ENCODE measurements at regions not wholly inside any gene's neighbourhood (a gene's known extent, or its start where the extent isn't known, plus 50 kb on each side); places are given as distances from the start of the nearest gene placed in this dataset.

DNA sequence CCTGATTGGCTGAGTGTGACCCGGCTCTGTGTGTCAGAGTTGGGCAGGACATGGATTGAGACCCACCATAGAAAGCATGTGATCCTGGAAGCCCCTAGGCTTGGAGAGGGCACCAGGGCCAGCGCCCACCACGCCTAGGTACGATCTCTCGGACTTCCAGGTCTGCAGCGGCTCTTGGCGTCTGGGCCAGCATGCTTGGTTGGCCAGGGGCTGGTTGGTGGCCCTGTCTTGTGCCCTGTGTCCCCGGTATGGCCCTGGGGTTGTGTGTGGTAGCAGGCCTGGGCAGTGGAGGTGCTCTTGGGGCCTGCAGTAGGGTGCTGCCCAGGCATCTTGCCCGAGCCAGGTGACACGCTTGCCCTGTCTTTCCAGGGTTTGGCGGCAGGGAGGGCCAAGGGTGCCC, 210.6 kb downstream of the UBE3A start:
- H3K9ac ChIP-seq (ENCODE audit: low read depth, low read length) = no peak overlapping the region
- no peaks in the 10 kb centered on the region for H3K27me3 ChIP-seq (ENCODE audit: control insufficient read depth, insufficient read depth, low read length)
- H3K4me2 ChIP-seq (ENCODE audit: low read length) = no peak overlapping the region
- peaks cover 36% of the 10 kb centered on the region for H3K9me3 ChIP-seq (replicated peaks; ENCODE audit: low read length)
- no peaks in the 10 kb centered on the region for H3K4me1 ChIP-seq (ENCODE audit: control insufficient read depth, insufficient read depth, low read length)
- no peak overlapping the region for H3K4me3 ChIP-seq (ENCODE audit: low read length)
- H3K36me3 ChIP-seq (ENCODE audit: insufficient read depth, low read length) = no peaks in the 10 kb centered on the region

DNA sequence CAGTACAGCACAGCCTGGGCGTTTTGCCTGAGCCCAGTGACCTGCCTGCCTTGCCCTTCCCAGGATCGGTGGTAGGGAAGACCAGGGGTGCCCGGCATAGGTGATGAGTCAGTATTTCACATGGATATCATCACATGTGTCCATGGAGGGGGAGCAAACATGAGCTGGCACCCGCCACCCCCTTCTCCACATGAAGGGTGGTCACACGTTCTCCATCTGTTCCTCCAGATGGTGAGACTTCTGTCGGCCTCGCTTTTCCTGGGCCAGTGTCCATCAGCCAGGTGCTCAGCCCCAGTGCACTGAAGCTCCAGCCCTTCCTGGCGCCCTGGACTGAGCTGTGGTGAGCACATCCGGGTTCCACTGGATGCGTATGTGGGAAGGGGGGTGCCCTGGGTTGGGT, 208.4 kb downstream of the UBE3A start:
- peaks cover 35% of the 10 kb centered on the region for H3K9me3 ChIP-seq (replicated peaks; ENCODE audit: low read length)
- no peak overlapping the region for H3K4me2 ChIP-seq (ENCODE audit: low read length)
- no peak overlapping the region for H3K9ac ChIP-seq (ENCODE audit: low read depth, low read length)
- H3K4me1 ChIP-seq (ENCODE audit: control insufficient read depth, insufficient read depth, low read length) = no peaks in the 10 kb centered on the region
- H3K4me3 ChIP-seq (ENCODE audit: low read length) = no peak overlapping the region
- H3K36me3 ChIP-seq (ENCODE audit: insufficient read depth, low read length) = no peaks in the 10 kb centered on the region
- no peaks in the 10 kb centered on the region for H3K27me3 ChIP-seq (ENCODE audit: control insufficient read depth, insufficient read depth, low read length)

DNA sequence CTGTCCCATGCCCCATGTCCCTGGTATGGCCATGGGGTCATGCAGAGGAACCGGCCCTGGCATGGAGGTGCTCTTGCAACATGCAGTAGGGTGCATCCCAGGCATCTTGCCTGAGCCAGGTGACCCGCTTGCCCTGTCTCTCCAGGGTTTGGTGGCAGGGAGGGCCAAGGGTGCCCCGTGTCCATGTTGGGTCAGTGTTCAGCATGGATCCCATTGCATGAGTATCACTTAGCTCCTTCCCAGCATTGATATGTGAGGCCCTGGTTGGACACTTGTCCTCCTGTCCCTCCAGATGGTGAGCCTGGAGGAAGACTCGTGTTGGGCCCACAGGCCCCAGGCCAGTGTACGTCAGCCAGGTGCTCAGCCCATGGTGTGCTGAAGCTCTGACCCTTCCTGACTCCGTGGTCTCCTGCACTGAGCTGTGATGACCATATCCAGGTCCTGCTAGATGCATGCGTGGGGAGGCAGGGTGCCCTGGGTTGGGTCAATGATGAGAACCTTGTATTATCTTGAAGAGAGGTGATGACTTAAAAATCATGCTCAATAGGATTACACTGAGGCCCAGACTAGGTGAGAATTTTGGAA, 205.0 kb downstream of the UBE3A start:
- Histone ChIP-seq H3K36me3 (ENCODE audit: insufficient read depth, low read length) (no peaks in the 10 kb centered on the region), H3K27me3 (ENCODE audit: control insufficient read depth, insufficient read depth, low read length) (no peaks in the 10 kb centered on the region), H3K9me3 (replicated peaks; ENCODE audit: low read length) (peaks cover 39% of the 10 kb centered on the region)

DNA sequence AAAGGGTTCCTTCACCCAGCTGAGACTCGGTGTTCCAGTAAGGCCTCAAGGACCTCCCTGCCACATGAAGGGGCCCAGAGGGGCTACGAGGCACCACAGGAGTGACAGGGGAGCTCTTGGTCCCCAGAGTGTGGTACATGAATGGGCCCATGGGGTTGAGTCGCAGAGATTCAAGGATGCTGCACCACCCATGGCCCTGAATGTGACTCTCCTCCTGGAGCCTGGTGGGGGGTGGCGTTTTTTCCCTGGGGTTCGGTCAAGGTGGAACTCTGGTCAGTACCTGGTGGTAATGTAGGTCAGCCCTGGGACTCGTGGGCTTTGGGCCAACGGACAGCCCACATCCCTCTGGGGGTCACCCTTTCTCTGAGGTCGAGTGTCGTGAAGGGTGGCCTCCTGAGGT, 204.0 kb downstream of the UBE3A start:
- no peak overlapping the region for H3K4me3 ChIP-seq (ENCODE audit: low read length)
- H3K9me3 ChIP-seq (replicated peaks; ENCODE audit: low read length) = peaks cover 44% of the 10 kb centered on the region
- no peaks in the 10 kb centered on the region for H3K27me3 ChIP-seq (ENCODE audit: control insufficient read depth, insufficient read depth, low read length)
- H3K4me2 ChIP-seq (ENCODE audit: low read length) = no peak overlapping the region
- H3K9ac ChIP-seq (ENCODE audit: low read depth, low read length) = no peak overlapping the region
- H3K4me1 ChIP-seq (ENCODE audit: control insufficient read depth, insufficient read depth, low read length) = no peaks in the 10 kb centered on the region
- H3K36me3 ChIP-seq (ENCODE audit: insufficient read depth, low read length) = no peaks in the 10 kb centered on the region

More for the DNA sequence above, 205.0 kb downstream of the UBE3A start:
- H3K4me1 ChIP-seq (ENCODE audit: control insufficient read depth, insufficient read depth, low read length) = no peaks in the 10 kb centered on the region
- no peak overlapping the region for H3K4me3 ChIP-seq (ENCODE audit: low read length)
- no peak overlapping the region for H3K9ac ChIP-seq (ENCODE audit: low read depth, low read length)
- H3K4me2 ChIP-seq (ENCODE audit: low read length) = no peak overlapping the region

DNA sequence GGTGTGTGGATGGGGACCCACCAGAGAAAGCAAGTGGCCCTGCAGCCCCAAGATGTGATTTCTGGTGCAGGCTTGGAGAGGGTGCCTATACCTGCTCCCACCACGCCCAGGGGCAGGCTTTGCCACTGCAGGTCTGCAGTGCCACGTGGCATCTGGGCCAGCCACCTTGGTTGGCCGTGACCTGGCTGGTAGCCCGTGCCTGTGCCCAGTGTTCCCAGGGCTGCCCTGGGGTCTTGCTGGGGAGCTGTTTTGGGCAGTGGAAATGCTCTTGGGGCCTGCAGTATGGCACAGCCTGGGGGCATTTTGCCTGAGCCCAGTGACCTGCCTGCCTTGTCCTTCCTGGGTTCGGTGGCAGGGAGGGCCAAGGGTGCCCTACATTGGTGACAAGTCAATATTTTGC, 203.4 kb downstream of the UBE3A start:
- Histone ChIP-seq H3K27me3 (ENCODE audit: control insufficient read depth, insufficient read depth, low read length) (no peaks in the 10 kb centered on the region), H3K9ac (ENCODE audit: low read depth, low read length) (no peak overlapping the region), H3K36me3 (ENCODE audit: insufficient read depth, low read length) (no peaks in the 10 kb centered on the region), H3K4me2 (ENCODE audit: low read length) (no peak overlapping the region), H3K4me3 (ENCODE audit: low read length) (no peak overlapping the region), H3K4me1 (ENCODE audit: control insufficient read depth, insufficient read depth, low read length) (no peaks in the 10 kb centered on the region), H3K9me3 (replicated peaks; ENCODE audit: low read length) (peaks cover 39% of the 10 kb centered on the region)

DNA sequence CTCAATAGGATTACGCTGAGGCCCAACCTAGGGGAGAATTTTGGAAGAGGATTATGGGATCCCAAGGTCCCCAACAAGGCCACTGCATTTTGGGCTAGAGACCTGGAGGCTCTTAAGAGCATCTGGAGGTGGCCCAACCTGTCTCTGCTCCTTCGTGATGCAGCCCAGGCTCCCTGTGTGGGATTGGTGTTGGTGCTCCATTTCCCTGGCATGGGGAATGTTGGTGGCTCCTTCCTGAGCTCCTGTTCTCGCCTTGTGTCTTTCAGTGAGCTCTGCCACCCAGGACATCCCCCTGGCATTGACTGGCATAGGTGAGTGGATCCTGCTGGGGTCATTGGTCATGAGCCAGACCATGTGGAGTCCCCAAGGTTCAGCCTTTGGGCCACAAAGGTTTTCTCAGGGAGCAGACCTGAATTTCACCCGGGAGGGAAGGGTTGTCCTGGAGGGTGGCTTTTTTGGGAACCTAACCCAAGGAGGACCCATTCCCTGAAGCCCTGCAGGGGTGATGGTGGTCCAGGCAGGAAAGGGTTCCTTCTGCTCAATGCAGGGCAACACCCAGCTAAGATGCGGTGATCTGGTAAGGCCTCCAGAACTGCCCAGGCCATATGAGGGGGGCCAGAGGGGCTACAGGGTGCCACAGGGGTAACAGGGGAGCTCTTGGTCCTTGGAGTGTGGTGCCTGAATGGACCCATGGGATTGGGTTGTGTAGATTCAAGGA, 202.5 kb downstream of the UBE3A start:
- Histone ChIP-seq H3K4me1 (ENCODE audit: control insufficient read depth, insufficient read depth, low read length) (no peaks in the 10 kb centered on the region), H3K9me3 (replicated peaks; ENCODE audit: low read length) (peaks cover 39% of the 10 kb centered on the region), H3K36me3 (ENCODE audit: insufficient read depth, low read length) (no peaks in the 10 kb centered on the region), H3K4me2 (ENCODE audit: low read length) (no peak overlapping the region), H3K9ac (ENCODE audit: low read depth, low read length) (no peak overlapping the region), H3K4me3 (ENCODE audit: low read length) (no peak overlapping the region), H3K27me3 (ENCODE audit: control insufficient read depth, insufficient read depth, low read length) (no peaks in the 10 kb centered on the region)

DNA sequence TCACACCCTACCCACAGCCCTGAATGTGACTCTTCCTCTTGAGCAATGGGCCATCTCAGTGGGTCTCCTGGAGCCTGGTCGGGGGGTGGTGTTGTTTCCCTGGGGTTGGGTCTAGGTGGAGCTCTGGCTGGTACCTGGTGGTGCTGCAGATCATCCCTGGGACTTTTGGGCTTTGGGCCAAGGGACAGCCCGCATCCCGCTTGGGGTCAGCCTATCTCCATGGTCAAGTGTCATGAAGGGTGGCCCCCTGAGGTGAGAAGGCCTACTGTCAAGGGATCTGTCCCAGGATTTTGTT, 202.0 kb downstream of the UBE3A start:
- Histone ChIP-seq H3K4me2 (ENCODE audit: low read length) (no peak overlapping the region), H3K36me3 (ENCODE audit: insufficient read depth, low read length) (no peaks in the 10 kb centered on the region), H3K9ac (ENCODE audit: low read depth, low read length) (no peak overlapping the region), H3K4me3 (ENCODE audit: low read length) (no peak overlapping the region), H3K4me1 (ENCODE audit: control insufficient read depth, insufficient read depth, low read length) (no peaks in the 10 kb centered on the region), H3K27me3 (ENCODE audit: control insufficient read depth, insufficient read depth, low read length) (no peaks in the 10 kb centered on the region), H3K9me3 (replicated peaks; ENCODE audit: low read length) (peaks cover 39% of the 10 kb centered on the region)

DNA sequence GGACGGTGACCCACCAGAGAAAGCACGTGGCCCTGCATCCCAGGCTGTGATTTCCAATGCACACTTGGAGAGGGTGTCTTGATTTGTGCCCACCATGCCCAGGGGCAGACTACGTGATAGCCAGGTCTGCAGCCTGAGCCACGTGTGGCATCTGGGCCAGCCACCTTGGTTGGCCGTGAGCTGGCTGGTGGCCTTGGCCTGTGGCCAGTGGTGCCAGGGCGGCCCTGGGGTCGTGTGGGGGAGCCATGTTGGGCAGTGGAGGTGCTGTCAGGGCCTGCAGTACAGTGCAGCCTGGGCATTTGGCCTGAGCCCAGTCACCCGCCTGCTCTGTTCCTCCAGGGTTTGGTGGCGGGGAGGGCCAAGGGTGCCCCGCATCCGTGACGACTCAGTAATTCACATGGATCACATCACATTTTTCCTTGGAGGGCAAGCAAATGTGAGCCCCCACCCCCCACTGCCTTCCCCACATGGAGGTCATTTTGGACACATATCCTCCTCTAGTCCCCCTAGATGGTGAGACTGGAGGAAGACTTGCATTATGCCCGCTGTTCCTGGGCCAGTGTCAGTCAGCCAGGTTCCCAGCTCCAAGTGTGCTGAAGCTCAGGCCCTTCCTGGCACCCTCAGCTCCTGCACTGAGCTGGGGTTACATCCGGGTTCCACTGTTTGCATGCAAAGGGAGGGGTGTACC, 201.4 kb downstream of the UBE3A start:
- no peaks in the 10 kb centered on the region for H3K36me3 ChIP-seq (ENCODE audit: insufficient read depth, low read length)
- no peaks in the 10 kb centered on the region for H3K27me3 ChIP-seq (ENCODE audit: control insufficient read depth, insufficient read depth, low read length)
- no peak overlapping the region for H3K4me2 ChIP-seq (ENCODE audit: low read length)
- no peak overlapping the region for H3K4me3 ChIP-seq (ENCODE audit: low read length)
- H3K9me3 ChIP-seq (replicated peaks; ENCODE audit: low read length) = peaks cover 39% of the 10 kb centered on the region
- H3K9ac ChIP-seq (ENCODE audit: low read depth, low read length) = no peak overlapping the region
- no peaks in the 10 kb centered on the region for H3K4me1 ChIP-seq (ENCODE audit: control insufficient read depth, insufficient read depth, low read length)

DNA sequence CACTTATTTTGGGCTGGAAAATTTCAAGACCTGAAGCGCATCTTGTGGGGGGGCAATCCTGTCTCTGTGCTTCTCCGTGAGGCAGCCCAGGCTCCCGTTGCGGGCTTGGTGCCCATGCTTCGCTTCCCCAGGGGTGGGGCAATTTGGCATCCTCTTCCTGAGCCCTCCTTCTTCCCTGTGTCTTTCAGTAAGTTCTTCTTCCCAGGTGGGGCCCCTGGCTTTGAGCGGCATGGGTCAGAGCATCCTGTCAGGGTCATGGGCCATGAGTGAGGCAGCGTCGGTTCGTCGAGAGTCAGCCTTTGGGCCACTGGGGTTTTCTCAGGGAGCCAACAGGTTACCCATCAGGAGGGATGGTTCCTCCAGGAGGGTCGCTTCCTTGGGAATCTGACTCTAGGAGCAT, 200.7 kb downstream of the UBE3A start:
- H3K9ac ChIP-seq (ENCODE audit: low read depth, low read length) = no peak overlapping the region
- no peaks in the 10 kb centered on the region for H3K36me3 ChIP-seq (ENCODE audit: insufficient read depth, low read length)
- H3K27me3 ChIP-seq (ENCODE audit: control insufficient read depth, insufficient read depth, low read length) = no peaks in the 10 kb centered on the region
- H3K9me3 ChIP-seq (replicated peaks; ENCODE audit: low read length) = peaks cover 35% of the 10 kb centered on the region
- no peak overlapping the region for H3K4me3 ChIP-seq (ENCODE audit: low read length)
- no peak overlapping the region for H3K4me2 ChIP-seq (ENCODE audit: low read length)
- no peaks in the 10 kb centered on the region for H3K4me1 ChIP-seq (ENCODE audit: control insufficient read depth, insufficient read depth, low read length)

DNA sequence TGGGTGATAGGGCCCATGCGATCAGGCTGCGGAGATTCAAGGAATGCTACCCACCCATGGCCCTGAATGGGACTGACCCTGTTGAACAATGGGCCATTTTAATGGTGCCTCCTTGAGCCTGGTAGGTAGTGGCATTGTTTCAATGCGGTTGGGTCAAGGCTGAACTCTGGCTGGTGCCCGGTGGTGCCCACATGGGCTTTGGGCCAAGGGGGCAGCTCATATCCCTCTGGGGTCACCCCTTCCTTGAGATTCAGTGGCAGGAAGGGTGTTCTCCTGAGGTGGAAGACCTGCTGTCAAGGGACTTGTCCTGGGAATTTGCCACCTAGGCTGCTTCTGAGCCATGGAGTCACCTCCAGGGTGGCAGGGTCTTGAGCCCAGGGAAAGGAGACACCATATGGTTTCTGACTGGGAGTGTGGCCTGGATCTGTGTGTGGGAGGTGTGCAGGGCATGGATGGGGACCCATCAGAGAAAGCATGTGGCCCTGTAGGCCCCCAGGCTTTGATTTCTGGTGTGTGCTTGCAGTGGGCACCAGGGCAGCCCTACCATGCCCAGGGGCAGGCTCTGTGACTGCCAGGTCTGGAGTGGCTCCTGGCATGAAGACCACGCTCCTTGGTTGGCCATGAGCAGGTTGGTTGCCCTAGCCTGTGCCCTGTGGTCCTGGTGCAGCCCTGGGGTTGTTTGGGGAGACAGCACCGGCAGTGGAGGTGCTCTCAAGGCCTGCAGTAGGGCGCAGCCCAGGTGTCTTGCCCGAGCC, 199.9 kb downstream of the UBE3A start:
- Histone ChIP-seq H3K36me3 (ENCODE audit: insufficient read depth, low read length) (no peaks in the 10 kb centered on the region), H3K4me2 (ENCODE audit: low read length) (no peak overlapping the region), H3K9ac (ENCODE audit: low read depth, low read length) (no peak overlapping the region), H3K4me3 (ENCODE audit: low read length) (no peak overlapping the region), H3K4me1 (ENCODE audit: control insufficient read depth, insufficient read depth, low read length) (no peaks in the 10 kb centered on the region), H3K9me3 (replicated peaks; ENCODE audit: low read length) (peaks cover 34% of the 10 kb centered on the region), H3K27me3 (ENCODE audit: control insufficient read depth, insufficient read depth, low read length) (no peaks in the 10 kb centered on the region)

DNA sequence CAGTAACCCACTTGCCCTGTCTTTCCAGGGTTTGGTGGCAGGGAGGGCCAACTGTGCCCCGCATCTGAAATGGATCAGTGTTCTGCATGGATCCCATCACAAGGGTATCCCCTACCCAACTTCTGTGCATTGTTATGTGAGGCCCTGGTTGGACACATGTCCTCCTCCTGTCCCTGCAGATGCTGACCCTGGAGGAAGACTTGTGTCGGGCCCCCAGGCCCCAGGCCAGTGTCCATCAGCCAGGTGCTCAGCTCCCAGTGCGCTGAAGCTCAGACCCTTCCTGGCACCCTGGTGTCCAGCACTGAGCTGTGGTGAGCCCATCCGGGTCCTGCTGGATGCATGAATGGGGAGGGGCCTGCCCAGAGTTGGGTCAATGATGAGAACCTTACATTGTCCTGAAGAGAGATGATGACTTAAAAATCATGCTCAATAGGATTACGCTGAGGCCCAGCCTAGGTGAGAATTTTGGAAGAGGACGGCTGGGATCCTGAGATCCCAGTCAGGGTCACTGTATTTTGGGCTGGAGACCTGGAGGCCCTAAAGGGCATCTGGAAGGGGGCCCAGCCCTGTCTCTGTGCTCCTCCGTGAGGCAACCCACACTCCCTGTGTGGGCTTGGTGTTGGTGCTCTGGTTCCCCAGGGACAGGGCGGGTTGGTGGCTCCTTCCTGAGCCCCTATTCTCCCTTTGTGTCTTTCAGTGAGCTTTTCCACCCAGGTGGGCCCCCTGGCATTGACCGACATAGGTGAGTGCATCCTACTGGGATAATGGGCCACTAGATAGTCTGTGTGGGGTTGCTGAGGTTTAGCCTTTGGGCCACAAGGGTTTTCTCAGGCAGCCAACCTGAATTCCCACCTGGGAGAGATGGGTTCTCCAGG, 199.1 kb downstream of the UBE3A start:
- no peak overlapping the region for H3K4me2 ChIP-seq (ENCODE audit: low read length)
- H3K36me3 ChIP-seq (ENCODE audit: insufficient read depth, low read length) = no peaks in the 10 kb centered on the region
- peaks cover 34% of the 10 kb centered on the region for H3K9me3 ChIP-seq (replicated peaks; ENCODE audit: low read length)
- H3K4me1 ChIP-seq (ENCODE audit: control insufficient read depth, insufficient read depth, low read length) = no peaks in the 10 kb centered on the region
- H3K27me3 ChIP-seq (ENCODE audit: control insufficient read depth, insufficient read depth, low read length) = no peaks in the 10 kb centered on the region
- H3K9ac ChIP-seq (ENCODE audit: low read depth, low read length) = no peak overlapping the region
- H3K4me3 ChIP-seq (ENCODE audit: low read length) = no peak overlapping the region
